ENCODE measurements at regions not wholly inside any gene's neighbourhood (a gene's known extent, or its start where the extent isn't known, plus 50 kb on each side); places are given as distances from the start of the nearest gene placed in this dataset.

DNA sequence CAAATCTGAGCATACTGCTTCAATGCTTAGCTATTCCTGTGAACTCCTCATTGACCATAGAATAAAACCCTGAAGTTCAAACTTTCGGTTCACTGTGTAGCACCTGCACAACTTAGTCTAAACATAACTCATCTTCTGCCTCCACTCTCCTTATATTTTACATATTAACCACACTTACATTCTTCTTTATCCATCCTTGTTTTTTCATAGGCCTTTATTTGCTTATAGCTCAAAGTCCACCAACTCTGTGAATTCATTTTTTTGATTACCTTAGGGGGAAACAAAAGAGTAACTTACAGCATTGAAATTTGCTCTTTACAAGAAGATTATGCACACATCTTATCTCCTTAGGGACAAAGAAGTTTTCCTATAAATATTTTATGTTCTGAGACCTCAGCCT lies 521.6 kb upstream of the FAT3 start:
- TF ChIP-seq, protein P1, sequence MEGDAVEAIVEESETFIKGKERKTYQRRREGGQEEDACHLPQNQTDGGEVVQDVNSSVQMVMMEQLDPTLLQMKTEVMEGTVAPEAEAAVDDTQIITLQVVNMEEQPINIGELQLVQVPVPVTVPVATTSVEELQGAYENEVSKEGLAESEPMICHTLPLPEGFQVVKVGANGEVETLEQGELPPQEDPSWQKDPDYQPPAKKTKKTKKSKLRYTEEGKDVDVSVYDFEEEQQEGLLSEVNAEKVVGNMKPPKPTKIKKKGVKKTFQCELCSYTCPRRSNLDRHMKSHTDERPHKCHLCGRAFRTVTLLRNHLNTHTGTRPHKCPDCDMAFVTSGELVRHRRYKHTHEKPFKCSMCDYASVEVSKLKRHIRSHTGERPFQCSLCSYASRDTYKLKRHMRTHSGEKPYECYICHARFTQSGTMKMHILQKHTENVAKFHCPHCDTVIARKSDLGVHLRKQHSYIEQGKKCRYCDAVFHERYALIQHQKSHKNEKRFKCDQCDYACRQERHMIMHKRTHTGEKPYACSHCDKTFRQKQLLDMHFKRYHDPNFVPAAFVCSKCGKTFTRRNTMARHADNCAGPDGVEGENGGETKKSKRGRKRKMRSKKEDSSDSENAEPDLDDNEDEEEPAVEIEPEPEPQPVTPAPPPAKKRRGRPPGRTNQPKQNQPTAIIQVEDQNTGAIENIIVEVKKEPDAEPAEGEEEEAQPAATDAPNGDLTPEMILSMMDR (IDR thresholded peaks at IDR 0.05; ENCODE audit: control extremely low read depth, extremely low read depth, low read depth, missing control alignments), result no peak
- DNase-seq (ENCODE audit: extremely low spot score), result no peak
- POLR2A ChIA-PET, result no interaction called here
- CTCF ChIA-PET, result interaction anchor here (1.0 kb wide), 1 partner anchor 12 kb away, joined by 3 read pairs; no protein-coding TSS in a partner anchor

DNA sequence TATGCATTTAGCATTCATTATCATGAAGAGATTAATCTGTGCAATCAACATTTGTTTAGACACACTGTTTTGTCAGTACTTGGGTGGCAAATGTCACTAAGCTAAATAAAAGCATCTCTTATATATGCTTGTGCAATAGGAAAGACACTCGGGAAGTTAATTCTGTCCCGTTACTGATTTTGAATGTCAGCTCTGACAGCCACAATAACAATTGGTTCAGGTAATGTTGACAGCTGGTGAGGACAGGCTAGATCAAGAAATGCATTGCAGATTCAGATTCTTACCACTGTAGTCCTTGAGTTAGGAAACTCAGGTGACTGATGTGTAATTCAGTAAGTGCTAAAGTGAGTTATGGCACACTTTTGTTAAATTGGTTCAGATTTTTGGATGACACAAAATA lies 523.8 kb upstream of the FAT3 start:
- TF ChIP-seq, protein P1 (IDR thresholded peaks at IDR 0.05; ENCODE audit: control extremely low read depth, extremely low read depth, low read depth, missing control alignments), result no peak
- CTCF ChIA-PET, result no interaction called here
- POLR2A ChIA-PET, result no interaction called here
- DNase-seq (ENCODE audit: extremely low spot score), result no peak

- TF ChIP-seq, protein P1 (IDR thresholded peaks at IDR 0.05; ENCODE audit: control extremely low read depth, extremely low read depth, low read depth, missing control alignments), result no peak
- POLR2A ChIA-PET, result no interaction called here
- DNase-seq (ENCODE audit: extremely low spot score), result no peak
- CTCF ChIA-PET, result no interaction called here
Observed at GRCh38 chr11:91698845-91699244, 525.8 kb upstream of the FAT3 start.

DNA sequence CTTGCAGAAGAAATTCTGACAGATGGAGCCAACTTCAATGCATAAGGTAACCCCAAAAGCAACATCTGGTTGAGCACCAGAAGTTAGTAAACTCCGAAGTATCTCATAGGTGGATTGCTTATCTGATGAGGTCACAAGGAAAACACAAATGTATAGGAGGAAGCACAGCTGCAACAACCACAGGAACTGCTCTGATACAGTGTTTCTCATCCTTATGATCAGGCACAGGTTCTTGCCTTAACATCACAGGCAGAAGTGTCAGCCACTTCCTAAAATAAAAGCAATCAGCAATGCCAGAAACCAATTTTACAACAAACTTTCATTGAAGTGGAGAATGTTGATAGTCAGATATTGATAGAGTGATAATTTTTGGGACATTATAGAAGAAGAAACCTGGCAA lies 530.3 kb upstream of the FAT3 start:
- ChIA-PET CTCF (interaction anchor here (1.2 kb wide), 1 partner anchor 36 kb away, joined by 4 read pairs; no protein-coding TSS in a partner anchor), POLR2A (no interaction called here)
- TF ChIP-seq, protein P1 (IDR thresholded peaks at IDR 0.05; ENCODE audit: control extremely low read depth, extremely low read depth, low read depth, missing control alignments), result no peak
- no peak for DNase-seq (ENCODE audit: extremely low spot score)

DNA sequence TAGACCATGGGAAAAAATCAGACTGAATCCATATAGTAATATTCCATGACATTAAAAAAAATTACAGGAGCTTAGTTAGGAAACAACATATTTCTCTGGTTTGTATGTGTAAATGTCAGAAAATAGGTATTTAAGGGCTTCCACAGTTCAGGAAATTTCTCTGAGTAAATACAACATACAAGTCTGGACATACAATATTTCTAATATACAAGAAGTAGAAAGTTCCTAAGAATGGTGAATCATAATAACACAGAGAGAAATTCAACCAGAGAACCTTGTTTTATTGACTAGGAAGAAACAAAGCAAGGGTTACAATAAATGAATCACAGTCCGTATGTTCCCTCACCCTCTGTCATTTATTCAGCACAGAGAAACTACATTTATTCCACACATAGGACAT lies 532.7 kb upstream of the FAT3 start:
- TF ChIP-seq, protein P1 (IDR thresholded peaks at IDR 0.05; ENCODE audit: control extremely low read depth, extremely low read depth, low read depth, missing control alignments), result no peak
- DNase-seq (ENCODE audit: extremely low spot score), result no peak
- CTCF ChIA-PET, result interaction anchor here (1.3 to 2.2 kb wide), 3 partner anchors 13 to 53 kb away, joined by 3 to 7 read pairs (median 4); no protein-coding TSS in a partner anchor
- POLR2A ChIA-PET, result no interaction called here

DNA sequence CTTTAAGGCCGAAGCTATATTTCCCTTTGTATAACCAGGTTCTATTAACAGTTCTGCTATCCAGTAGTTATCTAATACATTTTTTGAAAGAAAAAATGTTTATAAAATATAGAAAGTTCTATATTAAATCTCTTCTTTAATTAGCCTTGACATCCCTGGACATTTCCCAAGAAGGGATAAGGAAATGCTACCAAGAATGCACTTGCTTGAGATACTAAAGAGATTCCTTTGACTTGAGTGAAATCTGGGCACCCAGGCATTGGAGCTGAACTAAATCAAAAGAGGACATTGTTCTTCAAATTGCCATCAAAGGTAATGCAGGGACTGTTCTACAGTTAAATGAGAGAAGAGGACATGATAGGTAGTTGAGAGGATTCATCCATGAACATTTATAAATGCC lies 535.9 kb upstream of the FAT3 start:
- DNase-seq (ENCODE audit: extremely low spot score), result no peak
- POLR2A ChIA-PET, result no interaction called here
- TF ChIP-seq, protein P1 (IDR thresholded peaks at IDR 0.05; ENCODE audit: control extremely low read depth, extremely low read depth, low read depth, missing control alignments), result no peak
- CTCF ChIA-PET, result interaction anchor here (1.0 to 1.4 kb wide), 2 partner anchors 9 to 16 kb away, joined by 3 read pairs; no protein-coding TSS in a partner anchor

DNA sequence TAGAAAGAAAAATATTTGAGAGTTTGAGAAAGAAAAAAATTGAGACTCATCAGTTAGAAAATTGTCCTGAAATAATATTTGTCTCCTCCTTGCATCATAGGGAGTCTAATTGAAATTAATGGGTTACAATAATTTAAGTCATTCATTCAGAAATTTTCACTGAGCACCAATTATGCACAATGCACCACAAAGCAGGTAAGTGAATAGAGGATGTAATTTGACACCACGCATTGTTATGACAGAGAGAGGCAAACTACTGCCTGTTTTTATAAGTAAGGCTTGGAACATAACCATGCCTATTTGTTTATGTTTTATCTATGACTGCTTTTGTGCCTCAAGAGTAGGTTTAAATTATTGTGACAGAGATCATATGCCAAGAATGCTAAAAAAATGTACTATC lies 537.9 kb upstream of the FAT3 start:
- POLR2A ChIA-PET, result no interaction called here
- no peak for DNase-seq (ENCODE audit: extremely low spot score)
- CTCF ChIA-PET, result no interaction called here
- TF ChIP-seq, protein P1 (IDR thresholded peaks at IDR 0.05; ENCODE audit: control extremely low read depth, extremely low read depth, low read depth, missing control alignments), result no peak

All from GM10248 (cell line).